SU-DHL-6 (cell line): ENCODE measurements at regions not wholly inside any gene's neighbourhood (a gene's known extent, or its start where the extent isn't known, plus 50 kb on each side); places are given as distances from the start of the nearest gene placed in this dataset.

Experiments
- CTCF ChIP-seq: fragments of 200-600 bp; sonication (generic); IDR thresholded peaks from one replicate; pipeline ENCODE4 v1.5.1; 2017; ENCODE audit warnings: antibody characterized with exemption, mild to moderate bottlenecking, low read length, moderate library complexity; ENCODE audit not compliant: insufficient read depth, poor library complexity, severe bottlenecking
- EZH2phosphoT487 ChIP-seq: fragments of 200-600 bp; sonication (generic), shearing (Covaris generic); conservative IDR thresholded peaks from 2 replicates; pipeline ENCODE4 v1.6.1; 2018; ENCODE audit warnings: mild to moderate bottlenecking, antibody characterized with exemption, low read length, moderate library complexity, mixed read lengths

GRCh38 chr6:153962555-153962954 is 76.5 kb upstream of the OPRM1 start:
- TF ChIP-seq CTCF: no peak
- no peak for TF ChIP-seq EZH2phosphoT487
